ENCODE measurements at regions not wholly inside any gene's neighbourhood (a gene's known extent, or its start where the extent isn't known, plus 50 kb on each side); places are given as distances from the start of the nearest gene placed in this dataset.

DNA sequence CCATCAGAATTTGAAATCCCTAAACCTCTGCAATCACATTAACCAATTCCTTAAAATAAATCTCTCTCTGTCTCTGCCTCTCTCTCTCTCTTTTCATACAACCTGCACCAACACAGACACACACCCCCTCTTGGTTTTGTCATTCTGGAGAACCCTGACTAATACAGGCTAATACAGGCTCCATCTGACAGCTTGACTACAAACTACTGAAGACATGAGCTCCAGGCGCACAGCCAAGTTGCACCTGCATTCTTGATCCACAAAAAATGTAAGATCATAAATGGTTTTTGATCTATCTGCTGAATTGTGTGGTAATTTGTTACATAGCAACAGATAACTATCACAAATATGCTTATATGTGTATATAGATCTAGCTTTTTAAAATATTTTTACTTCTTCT, 2414.2 kb downstream of the PCDH7 start:
- TF ChIP-seq PATZ1 (CRISPR knock-in tag; IDR thresholded peaks at IDR 0.05; ENCODE audit: borderline replicate concordance): no peak
- TF ChIP-seq ZFP3 (CRISPR knock-in tag; IDR thresholded peaks at IDR 0.05): no peak
- no peak for TF ChIP-seq ZNF70 (CRISPR knock-in tag; IDR thresholded peaks at IDR 0.05)
- no peak for TF ChIP-seq ZNF565 (CRISPR knock-in tag; conservative IDR thresholded peaks at IDR 0.05; ENCODE audit: low read depth)
- no peak for TF ChIP-seq ZNF8 (CRISPR knock-in tag; IDR thresholded peaks at IDR 0.05)

All from SK-N-SH treated with all-trans-retinoic acid at 6 μM for 48 hours (cell line).